ENCODE measurements at regions not wholly inside any gene's neighbourhood (a gene's known extent, or its start where the extent isn't known, plus 50 kb on each side); places are given as distances from the start of the nearest gene placed in this dataset.

- TF ChIP-seq ZNF343 (CRISPR knock-in tag; IDR thresholded peaks at IDR 0.05) (no peak), NCOA2 (CRISPR knock-in tag; IDR thresholded peaks at IDR 0.05) (no peak), ZFP36 (IDR thresholded peaks at IDR 0.05; ENCODE audit: borderline replicate concordance, low read depth, low read length, partially characterized antibody) (no peak), TCF7L2 (IDR thresholded peaks at IDR 0.05; ENCODE audit: low read depth, low read length) (no peak), SIN3A (IDR thresholded peaks at IDR 0.05; ENCODE audit: borderline replicate concordance, low read depth, low read length) (no peak), EP300 (IDR thresholded peaks at IDR 0.05; ENCODE audit: low read depth in 2 of 2, low read length in 2 of 2) (no peak), EP300 (CRISPR knock-in tag; IDR thresholded peaks at IDR 0.05; ENCODE audit: borderline replicate concordance) (no peak), MLX (CRISPR knock-in tag; IDR thresholded peaks at IDR 0.05) (no peak), ZSCAN30 (CRISPR knock-in tag; IDR thresholded peaks at IDR 0.05) (no peak), ELF4 (CRISPR knock-in tag; IDR thresholded peaks at IDR 0.05; ENCODE audit: borderline replicate concordance) (no peak), ZNF138 (CRISPR knock-in tag; IDR thresholded peaks at IDR 0.05; ENCODE audit: low read depth) (no peak), POLR2AphosphoS5 (IDR thresholded peaks at IDR 0.05; ENCODE audit: low read depth, low read length) (no peak), ZBTB3 (CRISPR knock-in tag; IDR thresholded peaks at IDR 0.05; ENCODE audit: borderline replicate concordance, low read depth) (no peak), TFAP4 (IDR thresholded peaks at IDR 0.05; ENCODE audit: borderline replicate concordance, low read depth) (no peak), SRF (IDR thresholded peaks at IDR 0.05; ENCODE audit: low read depth, low read length) (no peak)
These were observed 124.8 kb upstream of the NEDD9 start for GRCh38 chr6:11357285-11357684.

Data from HepG2 (cell line).